Omental fat pad (tissue), 3 donors: ENCODE measurements at regions not wholly inside any gene's neighbourhood (a gene's known extent, or its start where the extent isn't known, plus 50 kb on each side); places are given as distances from the start of the nearest gene placed in this dataset.

Source experiments
- ATAC-seq: fragments of 150-250 bp; one replicate; pipeline ENCODE4 v1.9.1; 2016; ENCODE audit warnings: mild to moderate bottlenecking, moderate library complexity; ENCODE audit not compliant: low FRiP score
- DNase-seq: peaks from one replicate; pipeline ENCODE4 v3.0.0-alpha.2; 2019; ENCODE audit warnings: low spot score
- TF ChIP-seq, protein P1 (sequence below), 3 donors: fragments of 450-650 bp; IDR thresholded peaks; one replicate each; pipeline ENCODE4 v1.5.1; 2016 to 2017; ENCODE audit warnings: antibody characterized with exemption in 3 of 3, mild to moderate bottlenecking in 3 of 3, moderate library complexity in 2 of 3

- DNase-seq (no peak), ATAC-seq (no peak)
Measured at GRCh38 chr3:106256249-106256957, 387.6 kb upstream of the CBLB start.

GRCh38 chr3:106257172-106257571 lies 388.4 kb upstream of the CBLB start:
- TF ChIP-seq, protein P1, sequence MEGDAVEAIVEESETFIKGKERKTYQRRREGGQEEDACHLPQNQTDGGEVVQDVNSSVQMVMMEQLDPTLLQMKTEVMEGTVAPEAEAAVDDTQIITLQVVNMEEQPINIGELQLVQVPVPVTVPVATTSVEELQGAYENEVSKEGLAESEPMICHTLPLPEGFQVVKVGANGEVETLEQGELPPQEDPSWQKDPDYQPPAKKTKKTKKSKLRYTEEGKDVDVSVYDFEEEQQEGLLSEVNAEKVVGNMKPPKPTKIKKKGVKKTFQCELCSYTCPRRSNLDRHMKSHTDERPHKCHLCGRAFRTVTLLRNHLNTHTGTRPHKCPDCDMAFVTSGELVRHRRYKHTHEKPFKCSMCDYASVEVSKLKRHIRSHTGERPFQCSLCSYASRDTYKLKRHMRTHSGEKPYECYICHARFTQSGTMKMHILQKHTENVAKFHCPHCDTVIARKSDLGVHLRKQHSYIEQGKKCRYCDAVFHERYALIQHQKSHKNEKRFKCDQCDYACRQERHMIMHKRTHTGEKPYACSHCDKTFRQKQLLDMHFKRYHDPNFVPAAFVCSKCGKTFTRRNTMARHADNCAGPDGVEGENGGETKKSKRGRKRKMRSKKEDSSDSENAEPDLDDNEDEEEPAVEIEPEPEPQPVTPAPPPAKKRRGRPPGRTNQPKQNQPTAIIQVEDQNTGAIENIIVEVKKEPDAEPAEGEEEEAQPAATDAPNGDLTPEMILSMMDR (IDR thresholded peaks at IDR 0.05), result no peak
- DNase-seq (no peak), ATAC-seq (no peak)

More at GRCh38 chr3:106256249-106256957, 387.6 kb upstream of the CBLB start:
- TF ChIP-seq, protein P1 (IDR thresholded peaks at IDR 0.05), result no peak

DNA sequence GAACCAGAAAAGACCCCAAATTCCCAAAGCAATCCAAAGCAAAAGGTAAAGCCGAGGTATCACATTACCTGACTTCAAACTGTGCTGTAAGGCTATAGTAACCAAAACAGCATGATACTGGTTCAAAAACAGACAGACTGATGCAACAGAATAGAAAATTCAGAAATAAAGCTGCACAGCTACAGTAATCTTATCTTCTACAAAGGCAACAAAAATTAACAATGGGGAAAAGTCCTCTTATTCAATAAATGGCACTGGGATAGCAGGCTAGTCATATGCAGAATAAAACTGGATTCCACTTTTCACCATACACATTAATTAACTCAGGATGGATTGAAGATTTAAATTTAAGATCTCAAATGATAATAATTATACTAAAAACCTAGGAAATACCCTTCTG lies 392.6 kb upstream of the CBLB start:
- no peak for DNase-seq
- no peak for ATAC-seq

DNA sequence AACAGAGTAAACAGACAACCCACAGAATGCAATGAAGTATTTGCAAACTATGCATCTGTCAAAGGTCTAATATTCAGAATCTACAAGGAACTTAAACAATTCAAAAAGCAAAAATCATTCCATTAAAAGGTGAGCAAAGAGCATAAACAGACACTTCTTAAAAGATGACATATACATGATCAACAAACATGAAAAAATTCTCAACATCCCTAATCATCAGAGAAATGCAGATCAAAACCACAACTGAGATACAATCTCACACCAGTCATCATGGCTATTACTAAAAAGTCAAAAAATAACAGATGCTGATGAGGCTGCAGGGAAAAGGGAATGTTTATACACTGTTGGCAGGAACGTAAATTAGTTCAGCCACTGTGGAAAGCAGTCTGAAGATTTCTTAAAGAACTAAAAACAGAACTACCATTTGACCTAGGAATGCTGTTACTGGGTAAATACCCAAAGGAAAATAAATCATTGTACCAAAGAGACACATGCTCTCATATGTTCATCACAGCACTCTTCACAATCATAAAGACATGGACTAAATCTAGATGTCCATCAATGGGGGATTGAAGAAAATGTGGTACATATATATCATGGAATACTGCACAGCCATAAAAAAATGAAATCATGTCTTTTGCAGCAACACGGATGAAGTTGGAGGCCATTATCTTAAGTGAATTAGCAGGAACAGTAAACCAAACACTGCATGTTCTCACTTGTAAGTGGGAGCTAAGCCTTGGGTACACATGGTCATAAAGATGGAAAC lies 393.3 kb upstream of the CBLB start:
- no peak for ATAC-seq

More for the DNA sequence above, 392.6 kb upstream of the CBLB start:
- TF ChIP-seq, protein P1 (IDR thresholded peaks at IDR 0.05), result no peak

DNA sequence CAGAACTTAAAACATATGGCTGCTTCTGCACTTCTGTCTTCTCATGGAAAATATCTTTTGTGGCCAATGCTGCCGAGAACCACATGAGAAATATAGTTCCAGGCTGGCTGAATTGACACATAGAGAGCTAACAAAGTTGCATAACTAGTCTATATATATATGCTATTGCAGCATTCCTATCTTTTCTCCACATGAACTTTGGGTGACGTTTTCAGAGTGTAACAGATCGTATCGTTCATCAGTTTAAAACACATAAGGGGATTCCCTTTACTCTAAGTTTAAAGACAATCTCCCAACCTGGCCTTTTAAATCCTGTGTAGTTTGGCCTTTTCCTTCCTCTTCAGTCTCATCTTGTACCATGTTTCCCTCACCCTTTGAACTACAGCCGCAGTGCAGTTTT lies 394.2 kb upstream of the CBLB start:
- TF ChIP-seq, protein P1 (IDR thresholded peaks at IDR 0.05), result no peak
- DNase-seq (no peak), ATAC-seq (no peak)

More for the DNA sequence above, 393.3 kb upstream of the CBLB start:
- DNase-seq, result no peak
- TF ChIP-seq, protein P1 (IDR thresholded peaks at IDR 0.05), result no peak

DNA sequence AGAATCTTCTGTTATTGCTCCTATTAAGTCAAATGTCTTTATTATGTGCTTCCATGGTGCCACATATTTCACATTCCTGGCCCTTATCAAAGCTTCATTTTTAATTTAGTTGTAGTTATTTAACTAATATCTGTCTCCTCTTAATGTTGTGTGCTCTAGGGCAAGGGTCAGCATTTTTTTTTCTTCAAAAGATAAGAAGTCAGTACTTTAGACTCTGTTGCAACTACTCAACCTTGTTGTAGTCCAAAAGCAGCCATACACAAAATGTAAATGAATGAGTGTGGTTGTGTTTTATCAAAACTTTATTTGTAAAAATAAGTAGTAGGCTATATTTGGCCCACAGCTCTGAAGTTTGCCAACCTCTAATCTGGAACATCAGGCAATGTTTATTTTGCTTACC lies 394.7 kb upstream of the CBLB start:
- DNase-seq (no peak), ATAC-seq (no peak)
- TF ChIP-seq, protein P1 (IDR thresholded peaks at IDR 0.05), result no peak
